Activated B cell treated with CpG ODN at 0.5 μM for 24 hours (primary cell): ENCODE measurements at regions not wholly inside any gene's neighbourhood (a gene's known extent, or its start where the extent isn't known, plus 50 kb on each side); places are given as distances from the start of the nearest gene placed in this dataset.

ENCODE experiments used
- ATAC-seq: fragments of 200-7000 bp; cut with Tn5 transposase; one replicate; pipeline ENCODE4 v1.10.0; 2021; ENCODE audit warnings: low read depth, mild to moderate bottlenecking, moderate library complexity
- CTCF ChIA-PET: fragments of 350-600 bp; sonication (Branson Sonifier 250); formaldehyde crosslinking; loops from one replicate; lab custom pipeline; 2021; ENCODE audit warnings: antibody characterized with exemption; lab: Charles Lee
- POLR2A ChIA-PET: fragments of 350-600 bp; sonication (Branson Sonifier 250); formaldehyde crosslinking; loops from one replicate; lab custom pipeline; 2021; ENCODE audit warnings: antibody characterized with exemption; lab: Charles Lee
- DNase-seq: peaks from one replicate; pipeline ENCODE4 v3.0.0; 2022
- H3K27ac Mint-ChIP-seq: one replicate; pipeline ENCODE4 v1.8.0; 2020; ENCODE audit warnings: mixed read lengths
- H3K27me3 Mint-ChIP-seq: one replicate; pipeline ENCODE4 v1.8.0; 2021; ENCODE audit warnings: mixed read lengths
- H3K36me3 Mint-ChIP-seq: one replicate; pipeline ENCODE4 v1.8.0; 2021; ENCODE audit warnings: low read depth, mixed read lengths
- H3K4me1 Mint-ChIP-seq: one replicate; pipeline ENCODE4 v1.8.0; 2021; ENCODE audit warnings: mixed read lengths
- H3K4me3 Mint-ChIP-seq: one replicate; pipeline ENCODE4 v1.8.0; 2020; ENCODE audit warnings: mild to moderate bottlenecking, mixed read lengths
- H3K9me3 Mint-ChIP-seq: one replicate; pipeline ENCODE4 v1.8.0; 2020; ENCODE audit warnings: mixed read lengths
- intact Hi-C: fragments of 100-400 bp; cut with micrococcal nuclease; formaldehyde crosslinking; loops from one replicate; pipeline ENCODE4 v1.15.1; 2024
- TF ChIP-seq, protein P1 (sequence below): fragments of 200-600 bp; IDR thresholded peaks from one replicate; pipeline ENCODE4 v1.8.0; 2022; ENCODE audit warnings: antibody characterized with exemption, mild to moderate bottlenecking

DNA sequence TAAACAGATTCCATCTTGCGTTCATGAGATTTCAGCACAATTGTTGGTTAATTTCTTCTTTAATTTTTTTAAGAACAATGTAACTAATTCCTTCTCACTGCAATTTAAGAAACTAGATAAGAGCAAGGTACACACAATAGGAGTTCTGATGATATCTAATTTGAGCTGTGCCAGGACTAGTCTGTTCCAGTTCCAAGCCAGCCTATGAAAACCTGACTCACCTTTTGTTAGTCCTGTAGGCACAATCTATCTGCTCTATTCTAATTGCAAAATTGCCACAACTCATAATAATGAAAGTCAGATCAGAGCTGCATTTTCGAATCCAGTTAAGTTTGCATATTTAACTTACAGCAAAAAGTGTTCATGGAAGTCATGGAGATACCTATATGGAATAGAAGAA is 494.1 kb upstream of the TUSC1 start:
- Mint-ChIP-seq H3K27me3 (no peaks in the 10 kb centered on the region), H3K27ac (no peak overlapping the region), H3K9me3 (peaks cover 2% of the 10 kb centered on the region), H3K36me3 (no peaks in the 10 kb centered on the region), H3K4me1 (no peaks in the 10 kb centered on the region), H3K4me3 (no peak overlapping the region)
- intact Hi-C loops: no loop called here
- TF ChIP-seq, protein P1, sequence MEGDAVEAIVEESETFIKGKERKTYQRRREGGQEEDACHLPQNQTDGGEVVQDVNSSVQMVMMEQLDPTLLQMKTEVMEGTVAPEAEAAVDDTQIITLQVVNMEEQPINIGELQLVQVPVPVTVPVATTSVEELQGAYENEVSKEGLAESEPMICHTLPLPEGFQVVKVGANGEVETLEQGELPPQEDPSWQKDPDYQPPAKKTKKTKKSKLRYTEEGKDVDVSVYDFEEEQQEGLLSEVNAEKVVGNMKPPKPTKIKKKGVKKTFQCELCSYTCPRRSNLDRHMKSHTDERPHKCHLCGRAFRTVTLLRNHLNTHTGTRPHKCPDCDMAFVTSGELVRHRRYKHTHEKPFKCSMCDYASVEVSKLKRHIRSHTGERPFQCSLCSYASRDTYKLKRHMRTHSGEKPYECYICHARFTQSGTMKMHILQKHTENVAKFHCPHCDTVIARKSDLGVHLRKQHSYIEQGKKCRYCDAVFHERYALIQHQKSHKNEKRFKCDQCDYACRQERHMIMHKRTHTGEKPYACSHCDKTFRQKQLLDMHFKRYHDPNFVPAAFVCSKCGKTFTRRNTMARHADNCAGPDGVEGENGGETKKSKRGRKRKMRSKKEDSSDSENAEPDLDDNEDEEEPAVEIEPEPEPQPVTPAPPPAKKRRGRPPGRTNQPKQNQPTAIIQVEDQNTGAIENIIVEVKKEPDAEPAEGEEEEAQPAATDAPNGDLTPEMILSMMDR: no peak
- DNase-seq: no peak
- no peak for ATAC-seq
- POLR2A ChIA-PET: no interaction called here
- CTCF ChIA-PET: no interaction called here

DNA sequence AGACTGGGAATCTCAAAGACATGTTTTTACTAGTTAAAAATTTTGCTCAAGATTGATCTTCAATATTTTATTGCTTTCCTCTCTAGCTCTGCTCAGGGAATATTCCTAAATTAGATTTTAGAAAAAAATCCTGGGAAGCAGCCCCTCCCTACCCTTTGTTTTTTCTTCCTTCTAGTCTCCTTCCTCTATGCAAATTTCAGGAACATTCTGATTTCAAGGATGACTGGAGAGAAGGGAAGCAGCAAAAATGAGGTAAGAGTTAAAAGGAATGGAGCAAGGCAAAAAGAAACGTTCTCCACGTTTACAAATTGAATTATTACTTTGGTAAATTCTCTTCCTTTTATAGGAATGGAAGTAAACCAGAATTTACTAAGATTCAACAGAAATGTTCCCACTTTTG is 493.4 kb upstream of the TUSC1 start:
- Mint-ChIP-seq H3K4me3 (no peak overlapping the region), H3K9me3 (peaks cover 2% of the 10 kb centered on the region), H3K27me3 (no peaks in the 10 kb centered on the region), H3K36me3 (no peaks in the 10 kb centered on the region), H3K27ac (no peak overlapping the region), H3K4me1 (no peaks in the 10 kb centered on the region)
- CTCF ChIA-PET: no interaction called here
- intact Hi-C loops: no loop called here
- DNase-seq: no peak
- POLR2A ChIA-PET: no interaction called here
- TF ChIP-seq, protein P1: no peak
- ATAC-seq: no peak

DNA sequence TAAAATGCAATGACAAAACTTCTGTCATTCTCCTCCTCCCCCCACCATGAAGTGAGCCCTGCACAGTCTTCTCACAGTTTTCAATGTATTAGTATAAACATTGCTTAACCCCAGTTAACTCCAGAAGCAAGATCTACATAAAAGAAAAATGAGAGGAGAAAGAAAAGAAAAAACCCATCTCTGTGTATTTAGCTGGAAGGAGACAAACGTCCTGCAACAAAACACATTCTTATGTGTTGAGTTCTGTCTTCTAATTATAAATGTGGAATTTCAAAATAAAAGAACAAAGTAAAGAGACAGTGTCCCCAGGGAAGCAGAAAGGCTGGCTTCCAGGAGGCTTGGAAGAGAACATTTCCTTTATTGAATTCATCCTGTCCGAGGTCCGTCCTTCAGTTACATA is 491.9 kb upstream of the TUSC1 start:
- Mint-ChIP-seq H3K27ac (no peak overlapping the region), H3K4me3 (no peak overlapping the region), H3K36me3 (no peaks in the 10 kb centered on the region), H3K9me3 (peaks cover 2% of the 10 kb centered on the region), H3K27me3 (no peaks in the 10 kb centered on the region), H3K4me1 (no peaks in the 10 kb centered on the region)
- TF ChIP-seq, protein P1: no peak
- POLR2A ChIA-PET: no interaction called here
- intact Hi-C loops: no loop called here
- CTCF ChIA-PET: no interaction called here
- no peak for DNase-seq
- ATAC-seq: no peak

DNA sequence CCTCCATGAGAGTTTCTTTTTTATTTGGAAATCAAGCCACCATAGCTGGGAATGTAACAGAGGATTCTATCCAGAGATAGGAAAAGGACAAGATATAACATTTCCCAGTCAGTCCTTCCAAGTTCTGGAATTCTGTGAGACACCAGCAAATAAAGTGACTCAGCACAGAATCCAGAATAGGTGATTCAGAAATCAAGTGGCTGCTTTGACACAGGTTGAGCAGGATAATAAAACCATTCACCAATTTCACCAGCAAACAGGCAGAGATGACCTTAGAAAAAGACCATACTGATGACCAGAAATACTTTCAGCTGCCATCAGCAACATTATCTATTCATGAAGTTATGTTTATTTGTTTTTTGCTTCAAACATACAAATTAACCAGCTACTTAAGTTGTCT is 491.5 kb upstream of the TUSC1 start:
- Mint-ChIP-seq H3K27ac (no peak overlapping the region), H3K27me3 (no peaks in the 10 kb centered on the region), H3K4me1 (no peaks in the 10 kb centered on the region), H3K4me3 (no peak overlapping the region), H3K9me3 (peaks cover 2% of the 10 kb centered on the region), H3K36me3 (no peaks in the 10 kb centered on the region)
- no peak for ATAC-seq
- ChIA-PET POLR2A (no interaction called here), CTCF (no interaction called here)
- intact Hi-C loops: no loop called here
- TF ChIP-seq, protein P1: no peak
- DNase-seq: no peak

DNA sequence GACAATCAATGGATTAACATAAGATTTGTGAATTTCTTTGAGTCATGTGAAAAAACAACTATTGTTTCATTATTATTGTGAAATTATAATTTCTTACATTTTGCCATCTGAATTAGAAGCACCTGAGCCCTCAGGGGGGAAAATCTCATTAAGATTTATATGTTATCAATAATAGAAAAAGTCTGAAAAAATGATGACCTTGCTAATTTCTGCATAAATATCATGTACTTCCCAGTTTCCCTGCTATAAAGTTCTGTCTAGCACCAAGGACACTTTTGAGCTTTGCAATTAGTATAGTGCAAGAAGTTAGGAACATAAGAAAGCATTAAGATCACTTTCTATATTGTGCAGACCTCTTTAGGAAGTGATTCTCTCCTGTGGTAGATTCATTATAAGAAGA is 488.3 kb upstream of the TUSC1 start:
- no peak overlapping the region for H3K4me3 Mint-ChIP-seq
- intact Hi-C loops: no loop called here

More for the DNA sequence above, 488.3 kb upstream of the TUSC1 start:
- ATAC-seq (no peak), DNase-seq (no peak)
- CTCF ChIA-PET: no interaction called here
- Mint-ChIP-seq H3K36me3 (no peaks in the 10 kb centered on the region), H3K27me3 (no peaks in the 10 kb centered on the region), H3K4me1 (no peaks in the 10 kb centered on the region), H3K9me3 (no peaks in the 10 kb centered on the region), H3K27ac (no peak overlapping the region)
- POLR2A ChIA-PET: no interaction called here
- TF ChIP-seq, protein P1: no peak
